ENCODE measurements at regions not wholly inside any gene's neighbourhood (a gene's known extent, or its start where the extent isn't known, plus 50 kb on each side); places are given as distances from the start of the nearest gene placed in this dataset.
"Not testable (repeated sequence)": the region's sequence is repeated elsewhere in the genome, so short reads cannot be mapped to it uniquely, and the experiment has no call there.

DNA sequence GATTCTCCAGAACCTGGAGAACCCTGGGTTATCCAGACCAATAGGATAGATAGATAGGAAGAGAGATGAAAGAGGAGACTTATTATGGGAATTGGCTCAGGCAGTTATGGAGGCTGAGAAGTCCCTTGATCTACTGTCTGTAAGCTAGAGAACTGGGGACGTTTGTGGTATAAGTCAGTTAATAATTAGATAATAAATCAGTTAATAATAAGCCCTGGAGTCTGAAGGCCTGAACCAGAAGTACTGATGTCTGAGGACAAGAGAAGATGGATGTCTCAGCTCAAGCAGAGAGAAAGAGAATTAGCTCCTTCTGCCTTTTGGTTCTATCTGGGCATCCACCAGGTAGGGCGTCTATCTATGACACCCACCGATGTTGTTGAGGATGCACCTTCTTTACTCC, 72.9 kb upstream of the SLC22A23 start:
- Histone ChIP-seq H3K4me1 (ENCODE audit: control insufficient read depth, insufficient read depth, low read length) (no peaks in the 10 kb centered on the region; the same call in 1 of the 2 replicates), H3K27ac (ENCODE audit: low read length) (no peak overlapping the region), H3K36me3 (ENCODE audit: control insufficient read depth, insufficient read depth, low read length) (no peaks in the 10 kb centered on the region), H3K27me3 (ENCODE audit: control insufficient read depth, insufficient read depth, low read length) (no peaks in the 10 kb centered on the region), H3K9me3 (ENCODE audit: control insufficient read depth, insufficient read depth, low read length) (no peaks in the 10 kb centered on the region), H3K4me3 (ENCODE audit: low read length) (no peak overlapping the region)
- no peak for DNase-seq (ENCODE audit: low read depth, low spot score)
- WGBS (ENCODE audit: insufficient coverage, insufficient read length) = no CpG with 5 or more reads among the region's 3 CpGs

DNA sequence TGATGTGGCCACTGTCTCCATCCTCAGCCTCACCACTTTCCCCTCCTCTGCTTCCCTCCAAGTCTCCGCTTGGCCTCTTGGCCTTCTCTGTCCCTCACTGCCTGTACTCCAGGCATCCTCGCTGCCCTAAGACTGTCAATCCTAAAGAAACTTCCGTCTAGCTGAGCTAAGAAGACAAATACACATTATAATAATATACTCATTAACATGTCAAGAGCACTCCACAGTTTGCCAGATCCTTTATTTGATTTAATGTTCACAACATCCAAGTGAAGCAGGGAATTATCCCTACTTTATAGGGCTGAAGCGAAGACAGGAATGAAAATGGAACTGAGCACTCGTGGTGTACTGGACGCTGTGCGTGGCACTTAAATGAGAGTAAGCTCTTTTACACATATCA, 72.4 kb upstream of the SLC22A23 start:
- Histone ChIP-seq H3K27me3 (ENCODE audit: control insufficient read depth, insufficient read depth, low read length) (no peaks in the 10 kb centered on the region), H3K36me3 (ENCODE audit: control insufficient read depth, insufficient read depth, low read length) (no peaks in the 10 kb centered on the region), H3K27ac (ENCODE audit: low read length) (no peak overlapping the region), H3K9me3 (ENCODE audit: control insufficient read depth, insufficient read depth, low read length) (no peaks in the 10 kb centered on the region), H3K4me3 (ENCODE audit: low read length) (no peak overlapping the region), H3K4me1 (ENCODE audit: control insufficient read depth, insufficient read depth, low read length) (no peaks in the 10 kb centered on the region; the same call in 1 of the 2 replicates)
- DNase-seq (ENCODE audit: low read depth, low spot score) = no peak
- no CpG with 5 or more reads among the region's 7 CpGs for WGBS (ENCODE audit: insufficient coverage, insufficient read length)

DNA sequence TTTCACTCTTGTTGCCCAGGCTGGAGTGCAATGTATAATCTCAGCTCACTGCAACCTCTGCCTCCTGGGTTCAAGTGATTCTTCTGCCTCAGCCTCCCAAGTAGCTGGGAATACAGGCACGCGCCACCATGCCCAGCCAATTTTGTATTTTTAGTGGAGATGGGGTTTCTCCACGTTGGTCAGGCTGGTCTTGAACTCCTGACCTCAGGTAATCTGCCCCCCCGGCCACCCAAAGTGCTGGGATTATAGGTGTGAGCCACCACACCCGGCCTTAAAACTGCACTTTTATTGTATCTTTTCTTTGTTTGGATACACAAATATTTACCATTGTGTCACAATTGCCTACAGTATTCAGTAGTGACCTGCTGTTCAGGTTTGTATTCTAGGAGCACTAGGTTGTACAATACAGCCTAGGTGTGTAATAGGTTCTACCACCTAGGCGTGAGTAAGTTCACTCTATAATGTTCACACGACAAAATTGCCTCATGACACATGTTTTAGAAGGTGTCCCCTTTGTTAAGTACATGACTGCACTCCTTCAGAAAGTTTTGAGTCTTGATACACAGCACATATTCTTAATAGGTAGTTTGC, 71.3 kb upstream of the SLC22A23 start:
- H3K27me3 ChIP-seq (ENCODE audit: control insufficient read depth, insufficient read depth, low read length); H3K4me3 ChIP-seq (ENCODE audit: low read length); H3K36me3 ChIP-seq (ENCODE audit: control insufficient read depth, insufficient read depth, low read length); H3K27ac ChIP-seq (ENCODE audit: low read length); DNase-seq (ENCODE audit: low read depth, low spot score); H3K4me1 ChIP-seq (ENCODE audit: control insufficient read depth, insufficient read depth, low read length); H3K9me3 ChIP-seq (ENCODE audit: control insufficient read depth, insufficient read depth, low read length): not testable (repeated sequence)
- WGBS (ENCODE audit: insufficient coverage, insufficient read length) = no CpG with 5 or more reads among the region's 7 CpGs

DNA sequence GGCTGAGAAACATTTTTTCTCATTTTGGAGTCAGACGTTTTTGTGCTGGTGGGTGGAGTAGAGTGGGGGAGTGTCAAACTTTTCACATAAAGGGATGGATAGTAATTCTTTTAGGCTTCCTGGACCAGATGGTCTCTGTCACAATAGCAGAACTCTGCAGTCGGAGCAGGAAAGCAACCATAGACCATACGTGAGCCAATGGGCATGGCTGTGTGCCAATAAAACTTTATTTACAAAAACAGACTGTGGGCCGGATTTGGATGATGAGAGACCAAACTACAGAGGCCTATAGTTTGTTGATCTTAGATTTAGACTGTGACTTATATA, 70.8 kb upstream of the SLC22A23 start:
- WGBS (ENCODE audit: insufficient coverage, insufficient read length) = no CpG with 5 or more reads among the region's 4 CpGs
- Histone ChIP-seq H3K36me3 (ENCODE audit: control insufficient read depth, insufficient read depth, low read length) (no peaks in the 10 kb centered on the region), H3K4me1 (ENCODE audit: control insufficient read depth, insufficient read depth, low read length) (no peaks in the 10 kb centered on the region; the same call in 1 of the 2 replicates), H3K27me3 (ENCODE audit: control insufficient read depth, insufficient read depth, low read length) (no peaks in the 10 kb centered on the region), H3K27ac (ENCODE audit: low read length) (no peak overlapping the region), H3K4me3 (ENCODE audit: low read length) (no peak overlapping the region), H3K9me3 (ENCODE audit: control insufficient read depth, insufficient read depth, low read length) (no peaks in the 10 kb centered on the region)
- no peak for DNase-seq (ENCODE audit: low read depth, low spot score)

DNA sequence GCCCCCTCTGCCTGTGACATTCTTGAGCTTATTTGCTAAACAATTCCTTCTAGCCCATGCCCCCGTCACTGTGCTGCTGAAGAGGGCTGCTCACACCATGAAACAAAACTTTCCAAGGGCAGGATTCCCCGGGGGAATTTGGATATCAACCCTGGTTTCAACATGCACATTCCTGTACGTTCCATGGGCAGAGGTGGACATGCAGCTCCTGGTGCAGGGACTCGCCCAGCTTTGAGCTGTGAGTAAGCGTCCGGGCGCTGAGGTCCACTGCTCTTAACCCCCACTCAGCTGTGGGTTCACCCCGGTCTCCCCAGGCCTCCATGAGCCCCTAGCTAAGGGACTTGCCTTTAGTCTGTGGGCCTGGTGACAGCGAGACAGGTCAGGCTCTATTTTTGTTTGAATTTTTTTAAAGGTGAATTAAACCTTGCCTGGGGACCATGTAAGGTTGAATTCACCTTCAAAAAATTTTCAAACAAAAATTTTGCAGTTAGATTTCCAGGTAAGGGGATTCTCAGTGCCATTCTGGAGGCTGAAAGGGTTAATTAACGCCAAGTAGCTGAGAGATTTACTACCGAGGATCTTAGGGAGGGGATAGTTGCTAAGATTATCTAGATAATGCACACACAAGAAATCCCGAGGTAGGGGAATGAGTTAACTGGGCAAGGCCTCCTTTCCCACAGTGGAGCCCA, 70.3 kb upstream of the SLC22A23 start:
- H3K36me3 ChIP-seq (ENCODE audit: control insufficient read depth, insufficient read depth, low read length) = no peaks in the 10 kb centered on the region
- H3K4me3 ChIP-seq (ENCODE audit: low read length) = no peak overlapping the region
- H3K27ac ChIP-seq (ENCODE audit: low read length) = no peak overlapping the region
- DNase-seq (ENCODE audit: low read depth, low spot score) = no peak
- H3K4me1 ChIP-seq (ENCODE audit: control insufficient read depth, insufficient read depth, low read length) = no peaks in the 10 kb centered on the region; the same call in 1 of the 2 replicates
- H3K27me3 ChIP-seq (ENCODE audit: control insufficient read depth, insufficient read depth, low read length) = no peaks in the 10 kb centered on the region
- no peaks in the 10 kb centered on the region for H3K9me3 ChIP-seq (ENCODE audit: control insufficient read depth, insufficient read depth, low read length)
- WGBS (ENCODE audit: insufficient coverage, insufficient read length) = no CpG with 5 or more reads among the region's 12 CpGs

DNA sequence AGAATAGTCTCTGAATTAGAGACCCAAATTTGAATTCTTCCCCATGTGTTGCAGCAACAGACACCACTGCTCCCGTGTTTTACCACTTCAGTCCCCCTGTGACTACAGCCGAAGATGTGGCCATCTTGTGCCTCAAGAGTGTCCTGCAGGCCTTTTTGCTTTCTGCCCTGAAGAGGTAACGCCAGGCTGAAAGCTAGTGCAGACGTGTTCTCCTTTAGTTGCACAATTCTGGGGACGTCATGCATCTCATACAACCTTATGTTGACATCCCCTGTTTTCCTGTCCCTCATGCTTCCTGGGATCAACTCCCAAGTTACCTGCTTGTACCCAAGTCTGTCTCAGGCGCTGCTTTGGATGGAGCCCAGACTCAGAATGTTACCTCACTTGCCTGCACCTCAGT, 69.1 kb upstream of the SLC22A23 start:
- Histone ChIP-seq H3K4me3 (ENCODE audit: low read length) (no peak overlapping the region), H3K4me1 (ENCODE audit: control insufficient read depth, insufficient read depth, low read length) (no peaks in the 10 kb centered on the region; the same call in 1 of the 2 replicates), H3K36me3 (ENCODE audit: control insufficient read depth, insufficient read depth, low read length) (no peaks in the 10 kb centered on the region), H3K27me3 (ENCODE audit: control insufficient read depth, insufficient read depth, low read length) (no peaks in the 10 kb centered on the region), H3K9me3 (ENCODE audit: control insufficient read depth, insufficient read depth, low read length) (no peaks in the 10 kb centered on the region), H3K27ac (ENCODE audit: low read length) (no peak overlapping the region)
- no peak for DNase-seq (ENCODE audit: low read depth, low spot score)
- no CpG with 5 or more reads among the region's 6 CpGs for WGBS (ENCODE audit: insufficient coverage, insufficient read length)

DNA sequence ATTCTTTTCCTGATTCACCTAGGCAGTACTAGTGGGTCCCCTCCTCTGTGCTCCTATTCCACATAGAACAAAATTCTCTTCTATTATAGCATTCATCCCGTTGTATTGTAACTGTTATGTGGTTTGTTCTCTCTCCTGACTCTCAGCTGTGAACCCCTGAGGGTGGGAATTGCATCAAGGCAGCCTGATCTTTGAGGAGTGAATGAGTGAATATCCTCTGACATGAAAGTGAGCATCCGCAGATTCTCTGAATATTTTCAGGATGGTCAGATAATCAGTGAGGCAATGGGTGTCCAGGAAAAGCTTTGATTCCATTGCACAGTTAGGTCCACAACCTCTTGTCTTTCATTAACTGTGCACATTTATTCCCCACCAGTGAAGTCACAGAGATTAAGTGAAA, 67.6 kb upstream of the SLC22A23 start:
- Histone ChIP-seq H3K27ac (ENCODE audit: low read length) (no peak overlapping the region), H3K36me3 (ENCODE audit: control insufficient read depth, insufficient read depth, low read length) (no peaks in the 10 kb centered on the region), H3K9me3 (ENCODE audit: control insufficient read depth, insufficient read depth, low read length) (no peaks in the 10 kb centered on the region; the same call in 1 of the 2 replicates), H3K4me3 (ENCODE audit: low read length) (no peak overlapping the region), H3K27me3 (ENCODE audit: control insufficient read depth, insufficient read depth, low read length) (no peaks in the 10 kb centered on the region; the same call in 1 of the 2 replicates), H3K4me1 (ENCODE audit: control insufficient read depth, insufficient read depth, low read length) (no peaks in the 10 kb centered on the region; the same call in 1 of the 2 replicates)
- DNase-seq (ENCODE audit: low read depth, low spot score) = no peak
- no CpG with 5 or more reads among the region's 2 CpGs for WGBS (ENCODE audit: insufficient coverage, insufficient read length)

DNA sequence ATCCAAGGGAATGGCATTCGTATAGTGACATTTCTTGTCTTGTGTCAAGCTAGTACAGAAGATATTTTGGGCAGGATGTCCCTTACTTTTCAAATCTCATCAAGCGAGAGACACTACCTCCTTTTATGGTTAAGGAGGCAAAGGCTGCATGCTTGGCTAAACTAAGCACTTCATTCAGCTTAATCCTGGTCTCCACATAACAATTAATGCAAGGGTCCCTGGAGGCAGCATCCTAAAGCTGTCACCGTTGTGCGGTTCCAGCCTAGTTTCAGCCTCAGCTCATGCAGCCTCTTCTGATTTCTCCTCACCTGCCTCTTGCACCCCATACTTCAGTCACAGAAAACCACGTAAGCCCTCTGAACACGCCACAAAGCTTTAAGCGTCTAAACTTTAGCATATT, 67.1 kb upstream of the SLC22A23 start:
- no peaks in the 10 kb centered on the region; the same call in 1 of the 2 replicates for H3K9me3 ChIP-seq (ENCODE audit: control insufficient read depth, insufficient read depth, low read length)
- no peak overlapping the region for H3K4me3 ChIP-seq (ENCODE audit: low read length)
- H3K27me3 ChIP-seq (ENCODE audit: control insufficient read depth, insufficient read depth, low read length) = no peaks in the 10 kb centered on the region; the same call in 1 of the 2 replicates
- H3K27ac ChIP-seq (ENCODE audit: low read length) = no peak overlapping the region
- DNase-seq (ENCODE audit: low read depth, low spot score) = no peak
- H3K36me3 ChIP-seq (ENCODE audit: control insufficient read depth, insufficient read depth, low read length) = no peaks in the 10 kb centered on the region
- WGBS (ENCODE audit: insufficient coverage, insufficient read length) = no CpG with 5 or more reads among the region's 7 CpGs
- no peaks in the 10 kb centered on the region; the same call in 1 of the 2 replicates for H3K4me1 ChIP-seq (ENCODE audit: control insufficient read depth, insufficient read depth, low read length)

DNA sequence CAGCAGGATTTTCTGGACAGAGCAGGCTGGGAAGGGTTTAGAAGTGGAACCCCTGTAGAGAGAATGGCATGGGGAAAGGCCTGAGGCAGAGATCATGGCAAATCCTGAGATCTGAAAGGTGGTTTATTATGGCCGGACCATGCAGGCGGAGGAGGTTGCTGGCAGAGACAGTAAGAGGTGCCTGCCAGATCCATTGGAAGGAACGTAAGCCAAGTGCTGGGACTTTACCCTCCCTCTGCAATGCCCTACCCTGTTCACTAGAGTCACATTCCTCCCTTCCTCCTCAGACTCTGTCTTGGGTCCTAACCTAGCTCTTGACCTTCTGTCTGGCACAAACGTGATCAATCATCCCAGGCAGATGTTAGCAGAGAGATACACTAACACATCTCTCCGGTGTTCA, 66.4 kb upstream of the SLC22A23 start:
- no peak for DNase-seq (ENCODE audit: low read depth, low spot score)
- Histone ChIP-seq H3K27ac (ENCODE audit: low read length) (no peak overlapping the region), H3K27me3 (ENCODE audit: control insufficient read depth, insufficient read depth, low read length) (no peaks in the 10 kb centered on the region; the same call in 1 of the 2 replicates), H3K4me1 (ENCODE audit: control insufficient read depth, insufficient read depth, low read length) (no peaks in the 10 kb centered on the region; the same call in 1 of the 2 replicates), H3K4me3 (ENCODE audit: low read length) (no peak overlapping the region), H3K9me3 (ENCODE audit: control insufficient read depth, insufficient read depth, low read length) (no peaks in the 10 kb centered on the region; the same call in 1 of the 2 replicates), H3K36me3 (ENCODE audit: control insufficient read depth, insufficient read depth, low read length) (no peaks in the 10 kb centered on the region)
- WGBS (ENCODE audit: insufficient coverage, insufficient read length) = no CpG with 5 or more reads among the region's 5 CpGs

DNA sequence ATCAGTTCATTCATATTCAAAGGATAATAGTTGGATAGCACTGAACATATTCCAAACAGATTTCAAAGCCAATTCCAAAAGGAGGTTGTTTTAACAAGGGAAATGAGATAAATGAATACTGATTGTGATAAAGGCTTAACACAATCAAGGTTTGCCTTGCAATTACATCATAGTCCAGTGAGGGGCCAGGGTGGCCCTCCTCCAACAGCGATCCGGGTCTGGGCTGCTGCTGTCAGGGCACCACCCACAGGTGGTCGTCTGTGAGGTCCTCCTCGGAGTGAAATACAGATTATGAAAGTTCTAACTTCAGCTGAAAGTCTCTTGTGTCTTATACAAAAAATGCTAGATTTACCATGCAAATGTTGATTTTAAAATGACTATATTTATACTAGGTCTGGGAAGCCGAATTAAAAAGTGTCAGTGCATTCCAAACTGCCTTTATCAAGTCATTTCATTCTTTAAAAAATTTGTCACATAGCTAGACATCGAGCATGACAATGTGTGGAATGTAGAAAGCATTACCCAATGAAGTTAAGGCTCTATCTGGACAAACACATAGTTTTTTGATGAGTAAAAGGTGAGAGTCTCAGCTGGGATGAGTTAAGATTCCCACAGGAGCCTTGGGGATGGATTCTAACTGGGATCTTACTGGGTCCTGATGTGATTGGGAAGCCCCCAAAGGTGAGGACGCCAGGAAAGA, 65.9 kb upstream of the SLC22A23 start:
- Histone ChIP-seq H3K27me3 (ENCODE audit: control insufficient read depth, insufficient read depth, low read length) (no peaks in the 10 kb centered on the region; the same call in 1 of the 2 replicates), H3K4me3 (ENCODE audit: low read length) (no peak overlapping the region), H3K27ac (ENCODE audit: low read length) (no peak overlapping the region), H3K4me1 (ENCODE audit: control insufficient read depth, insufficient read depth, low read length) (no peaks in the 10 kb centered on the region; the same call in 1 of the 2 replicates), H3K9me3 (ENCODE audit: control insufficient read depth, insufficient read depth, low read length) (no peaks in the 10 kb centered on the region; the same call in 1 of the 2 replicates), H3K36me3 (ENCODE audit: control insufficient read depth, insufficient read depth, low read length) (no peaks in the 10 kb centered on the region)
- no CpG with 5 or more reads among the region's 7 CpGs for WGBS (ENCODE audit: insufficient coverage, insufficient read length)
- DNase-seq (ENCODE audit: low read depth, low spot score) = no peak
